ENCODE measurements at regions not wholly inside any gene's neighbourhood (a gene's known extent, or its start where the extent isn't known, plus 50 kb on each side); places are given as distances from the start of the nearest gene placed in this dataset.
"Not testable (repeated sequence)": the region's sequence is repeated elsewhere in the genome, so short reads cannot be mapped to it uniquely, and the experiment has no call there.

DNA sequence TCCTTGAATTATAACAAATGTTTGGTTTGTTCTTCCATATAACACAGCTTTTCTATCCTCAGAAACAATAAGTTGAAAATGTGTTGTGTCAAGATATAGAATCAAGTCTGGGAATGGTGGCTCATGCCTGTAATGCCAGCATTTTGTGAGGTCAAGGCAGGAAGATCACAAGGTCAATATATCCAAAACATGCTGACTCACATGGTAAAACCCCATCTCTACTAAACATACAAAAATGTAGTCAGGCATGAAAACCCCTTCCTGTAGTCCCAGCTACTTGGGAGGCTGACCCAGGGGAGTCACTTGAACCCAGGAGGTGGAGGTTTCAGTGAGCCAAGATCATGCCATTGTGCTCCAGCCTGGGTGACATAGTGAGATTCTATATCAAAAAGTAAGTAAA, 934.2 kb upstream of the AMELY start:
- H3K4me3 ChIP-seq: no peak overlapping the region
- H3K27ac ChIP-seq: no peak overlapping the region
- H3K27me3 ChIP-seq: no peaks in the 10 kb centered on the region
- intact Hi-C loops (cut with DNase I; ENCODE audit: low total_unique reads): no loop called here
- no peak for TF ChIP-seq POLR2A (IDR thresholded peaks at IDR 0.05)
- no peaks in the 10 kb centered on the region for H3K9me3 ChIP-seq
- no peaks in the 10 kb centered on the region for H3K4me1 ChIP-seq
- DNase-seq (ENCODE audit: low spot score in 2 of 2): no peak
- no peaks in the 10 kb centered on the region for H3K36me3 ChIP-seq

DNA sequence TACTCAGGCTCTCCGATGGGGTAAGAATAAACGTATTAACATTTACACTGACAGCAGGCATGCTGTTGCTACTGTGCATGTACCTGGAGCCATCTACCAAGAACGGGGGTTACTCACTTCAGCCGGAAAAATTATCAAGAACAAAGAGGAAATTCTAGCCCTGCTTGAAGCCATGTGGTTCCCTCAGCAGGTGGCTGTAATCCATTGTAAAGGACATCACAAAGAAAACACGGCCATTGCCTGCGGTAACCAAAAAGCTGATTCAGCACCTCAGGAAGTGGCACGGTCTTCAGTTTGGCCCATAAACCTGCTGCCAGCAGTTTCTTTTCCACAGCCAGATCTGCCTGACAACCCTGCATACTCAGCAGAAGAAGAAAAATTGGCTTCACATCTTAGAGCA, 925.5 kb upstream of the AMELY start:
- no peak for TF ChIP-seq POLR2A (IDR thresholded peaks at IDR 0.05)
- no peak for DNase-seq (ENCODE audit: low spot score in 2 of 2)
- Histone ChIP-seq H3K27ac (no peak overlapping the region), H3K27me3 (no peaks in the 10 kb centered on the region), H3K36me3 (no peaks in the 10 kb centered on the region), H3K4me3 (no peak overlapping the region), H3K9me3 (no peaks in the 10 kb centered on the region), H3K4me1 (no peaks in the 10 kb centered on the region)
- intact Hi-C loops (cut with DNase I; ENCODE audit: low total_unique reads): no loop called here

DNA sequence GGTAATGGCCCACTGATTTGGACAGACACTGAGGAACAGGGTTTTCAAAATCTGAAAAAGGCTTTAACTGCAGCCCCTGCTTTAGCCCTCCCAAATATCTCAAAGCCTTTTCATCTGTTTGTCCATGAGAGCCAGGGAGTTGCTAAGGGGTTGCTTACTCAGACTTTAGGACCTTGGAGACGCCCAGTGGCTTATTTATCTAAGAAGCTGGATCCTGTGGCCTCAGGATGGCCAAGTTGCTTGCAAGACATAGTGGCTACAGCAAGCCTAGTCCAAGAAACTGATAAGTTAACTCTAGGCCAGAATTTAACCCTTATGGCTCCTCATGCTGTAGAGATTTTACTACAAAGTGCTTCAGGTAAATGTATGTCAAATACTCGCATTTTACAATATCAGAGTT, 924.8 kb upstream of the AMELY start:
- intact Hi-C loops (cut with DNase I; ENCODE audit: low total_unique reads): no loop called here
- Histone ChIP-seq H3K4me3 (no peak overlapping the region), H3K27ac (no peak overlapping the region), H3K4me1 (no peaks in the 10 kb centered on the region), H3K27me3 (no peaks in the 10 kb centered on the region), H3K36me3 (no peaks in the 10 kb centered on the region), H3K9me3 (no peaks in the 10 kb centered on the region)
- TF ChIP-seq, protein P1, sequence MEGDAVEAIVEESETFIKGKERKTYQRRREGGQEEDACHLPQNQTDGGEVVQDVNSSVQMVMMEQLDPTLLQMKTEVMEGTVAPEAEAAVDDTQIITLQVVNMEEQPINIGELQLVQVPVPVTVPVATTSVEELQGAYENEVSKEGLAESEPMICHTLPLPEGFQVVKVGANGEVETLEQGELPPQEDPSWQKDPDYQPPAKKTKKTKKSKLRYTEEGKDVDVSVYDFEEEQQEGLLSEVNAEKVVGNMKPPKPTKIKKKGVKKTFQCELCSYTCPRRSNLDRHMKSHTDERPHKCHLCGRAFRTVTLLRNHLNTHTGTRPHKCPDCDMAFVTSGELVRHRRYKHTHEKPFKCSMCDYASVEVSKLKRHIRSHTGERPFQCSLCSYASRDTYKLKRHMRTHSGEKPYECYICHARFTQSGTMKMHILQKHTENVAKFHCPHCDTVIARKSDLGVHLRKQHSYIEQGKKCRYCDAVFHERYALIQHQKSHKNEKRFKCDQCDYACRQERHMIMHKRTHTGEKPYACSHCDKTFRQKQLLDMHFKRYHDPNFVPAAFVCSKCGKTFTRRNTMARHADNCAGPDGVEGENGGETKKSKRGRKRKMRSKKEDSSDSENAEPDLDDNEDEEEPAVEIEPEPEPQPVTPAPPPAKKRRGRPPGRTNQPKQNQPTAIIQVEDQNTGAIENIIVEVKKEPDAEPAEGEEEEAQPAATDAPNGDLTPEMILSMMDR (IDR thresholded peaks at IDR 0.05): no peak
- no peak for TF ChIP-seq POLR2A (IDR thresholded peaks at IDR 0.05)
- no peak for TF ChIP-seq POLR2AphosphoS5 (IDR thresholded peaks at IDR 0.05)
- DNase-seq (ENCODE audit: low spot score in 2 of 2): no peak

DNA sequence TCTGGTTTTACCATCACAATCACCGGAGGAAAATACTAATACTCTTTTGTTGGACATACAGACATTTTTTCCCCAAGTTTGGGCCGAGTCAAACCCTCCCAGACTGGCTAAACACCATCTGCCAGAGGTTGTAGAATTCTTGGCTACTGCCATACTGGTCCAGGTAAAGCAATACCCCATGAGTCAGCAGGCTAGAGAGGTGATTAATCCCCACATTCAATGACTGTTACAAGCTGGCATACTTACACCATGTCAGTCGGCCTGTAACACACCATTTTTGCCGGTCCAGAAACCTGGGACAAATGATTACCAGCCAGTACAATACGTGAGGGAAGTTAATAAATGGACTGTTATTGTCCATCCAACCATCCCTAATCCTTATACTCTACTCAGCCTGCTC, 923.9 kb upstream of the AMELY start:
- intact Hi-C loops (cut with DNase I; ENCODE audit: low total_unique reads): no loop called here

DNA sequence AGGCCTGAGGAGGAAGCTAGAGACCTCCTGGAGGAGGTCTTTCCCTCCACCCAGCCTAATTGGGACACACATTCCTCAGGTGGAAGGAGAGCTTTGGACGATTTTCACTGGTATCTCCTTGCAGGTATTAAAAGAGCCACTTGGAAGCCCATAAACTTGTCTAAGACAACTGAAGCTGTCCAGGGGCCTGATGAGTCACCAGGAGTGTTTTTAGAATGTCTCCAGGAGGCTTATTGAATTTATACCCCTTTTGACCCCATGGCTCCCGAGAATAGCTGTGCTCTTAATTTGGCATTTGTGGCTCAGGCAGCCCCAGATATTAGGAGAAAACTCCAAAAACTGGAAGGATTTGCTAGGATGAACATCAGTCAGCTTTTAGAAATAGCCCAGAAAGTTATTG, 922.7 kb upstream of the AMELY start:
- H3K36me3 ChIP-seq: no peaks in the 10 kb centered on the region
- no peaks in the 10 kb centered on the region for H3K27me3 ChIP-seq
- no peaks in the 10 kb centered on the region for H3K4me1 ChIP-seq
- TF ChIP-seq POLR2A (IDR thresholded peaks at IDR 0.05) (no peak), POLR2AphosphoS5 (IDR thresholded peaks at IDR 0.05) (no peak)
- TF ChIP-seq, protein P1 (IDR thresholded peaks at IDR 0.05): no peak
- no peak overlapping the region for H3K4me3 ChIP-seq
- no peak for DNase-seq (ENCODE audit: low spot score in 2 of 2)
- H3K27ac ChIP-seq: no peak overlapping the region
- no peaks in the 10 kb centered on the region for H3K9me3 ChIP-seq
- intact Hi-C loops (cut with DNase I; ENCODE audit: low total_unique reads): no loop called here

More for the DNA sequence above, 923.9 kb upstream of the AMELY start:
- no peaks in the 10 kb centered on the region for H3K27me3 ChIP-seq
- no peaks in the 10 kb centered on the region for H3K9me3 ChIP-seq
- H3K4me3 ChIP-seq: no peak overlapping the region
- no peaks in the 10 kb centered on the region for H3K4me1 ChIP-seq
- no peak overlapping the region for H3K27ac ChIP-seq
- TF ChIP-seq POLR2AphosphoS5 (IDR thresholded peaks at IDR 0.05): no peak
- no peak for TF ChIP-seq POLR2A (IDR thresholded peaks at IDR 0.05)
- TF ChIP-seq, protein P1 (IDR thresholded peaks at IDR 0.05): no peak
- no peaks in the 10 kb centered on the region for H3K36me3 ChIP-seq
- DNase-seq (ENCODE audit: low spot score in 2 of 2): no peak

DNA sequence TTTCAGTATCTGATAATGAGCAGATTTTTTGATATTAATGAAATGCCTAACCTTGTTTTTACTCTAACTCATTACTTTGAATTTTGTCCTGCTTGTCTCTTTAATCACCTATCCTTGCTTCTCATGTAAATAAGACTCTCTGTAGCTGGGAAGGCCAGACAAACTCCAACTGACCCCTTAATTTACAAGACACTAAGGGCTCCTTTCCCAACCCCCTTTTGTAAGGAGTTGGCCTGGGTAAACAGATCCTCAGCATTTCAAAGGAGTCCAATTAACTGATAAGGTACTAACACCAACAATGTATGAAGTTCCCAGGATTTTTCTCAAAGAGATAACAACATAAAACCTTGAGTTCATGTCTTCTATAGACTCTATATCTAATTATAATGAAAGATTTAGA, 919.3 kb upstream of the AMELY start:
- DNase-seq (ENCODE audit: low spot score in 2 of 2); intact Hi-C loops (cut with DNase I; ENCODE audit: low total_unique reads); H3K27me3 ChIP-seq; H3K4me1 ChIP-seq; H3K4me3 ChIP-seq; H3K36me3 ChIP-seq; H3K9me3 ChIP-seq; H3K27ac ChIP-seq: not testable (repeated sequence)

DNA sequence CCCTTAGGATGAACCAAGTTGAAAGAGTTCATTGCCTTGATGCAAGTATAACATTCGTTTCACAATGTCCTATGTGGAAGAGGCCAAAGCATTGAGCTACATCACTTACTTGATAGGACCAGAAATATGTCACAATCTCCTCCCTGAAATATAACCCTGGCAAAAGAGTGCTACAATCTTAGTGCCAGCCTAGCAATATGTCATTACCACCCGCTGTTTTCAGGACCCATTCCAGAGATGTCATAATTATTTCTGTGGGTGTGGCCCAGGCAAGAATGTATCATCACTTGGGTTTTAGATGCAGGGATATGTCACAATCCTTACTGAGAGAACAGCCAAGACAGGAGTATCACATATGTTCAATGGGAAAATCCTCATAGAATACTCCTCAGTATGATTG, 915.0 kb upstream of the AMELY start:
- TF ChIP-seq POLR2AphosphoS5 (IDR thresholded peaks at IDR 0.05): no peak
- TF ChIP-seq POLR2A (IDR thresholded peaks at IDR 0.05): no peak
- TF ChIP-seq, protein P1 (IDR thresholded peaks at IDR 0.05): no peak
- intact Hi-C loops (cut with DNase I; ENCODE audit: low total_unique reads): no loop called here
- Histone ChIP-seq H3K9me3 (no peaks in the 10 kb centered on the region), H3K36me3 (no peaks in the 10 kb centered on the region), H3K27ac (no peak overlapping the region), H3K27me3 (no peaks in the 10 kb centered on the region), H3K4me1 (no peaks in the 10 kb centered on the region), H3K4me3 (no peak overlapping the region)
- DNase-seq (ENCODE audit: low spot score in 2 of 2): no peak

Measured in breast epithelium (tissue), 4 donors.